ENCODE measurements at regions not wholly inside any gene's neighbourhood (a gene's known extent, or its start where the extent isn't known, plus 50 kb on each side); places are given as distances from the start of the nearest gene placed in this dataset.
A peak's percentile ranks its signal among the peaks of the same experiment; 100 is the strongest.

DNA sequence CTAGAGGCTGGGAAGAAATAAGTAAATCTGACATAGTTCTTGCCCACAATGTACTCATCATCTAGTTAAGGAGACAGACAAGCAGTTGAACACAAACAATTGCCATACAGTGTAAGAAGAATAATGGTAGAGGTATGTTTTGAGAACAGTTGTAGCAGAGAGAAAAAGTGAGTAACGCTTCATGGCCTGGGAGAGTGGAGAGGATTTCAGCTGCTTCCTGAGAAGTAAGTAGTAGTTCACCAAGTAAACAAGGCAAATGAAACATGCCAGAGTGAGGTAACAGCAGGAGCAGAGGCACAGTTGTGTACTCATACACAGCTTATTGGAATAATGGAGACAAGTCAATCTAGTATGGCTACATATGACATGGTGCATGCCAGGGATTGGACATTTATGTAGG is 53.6 kb upstream of the RAP2C start:
- 100% methylated on average over 1 of the region's 1 CpG for WGBS
- no peak for TF ChIP-seq POLR2A (IDR thresholded peaks at IDR 0.05)
- TF ChIP-seq, protein P1, sequence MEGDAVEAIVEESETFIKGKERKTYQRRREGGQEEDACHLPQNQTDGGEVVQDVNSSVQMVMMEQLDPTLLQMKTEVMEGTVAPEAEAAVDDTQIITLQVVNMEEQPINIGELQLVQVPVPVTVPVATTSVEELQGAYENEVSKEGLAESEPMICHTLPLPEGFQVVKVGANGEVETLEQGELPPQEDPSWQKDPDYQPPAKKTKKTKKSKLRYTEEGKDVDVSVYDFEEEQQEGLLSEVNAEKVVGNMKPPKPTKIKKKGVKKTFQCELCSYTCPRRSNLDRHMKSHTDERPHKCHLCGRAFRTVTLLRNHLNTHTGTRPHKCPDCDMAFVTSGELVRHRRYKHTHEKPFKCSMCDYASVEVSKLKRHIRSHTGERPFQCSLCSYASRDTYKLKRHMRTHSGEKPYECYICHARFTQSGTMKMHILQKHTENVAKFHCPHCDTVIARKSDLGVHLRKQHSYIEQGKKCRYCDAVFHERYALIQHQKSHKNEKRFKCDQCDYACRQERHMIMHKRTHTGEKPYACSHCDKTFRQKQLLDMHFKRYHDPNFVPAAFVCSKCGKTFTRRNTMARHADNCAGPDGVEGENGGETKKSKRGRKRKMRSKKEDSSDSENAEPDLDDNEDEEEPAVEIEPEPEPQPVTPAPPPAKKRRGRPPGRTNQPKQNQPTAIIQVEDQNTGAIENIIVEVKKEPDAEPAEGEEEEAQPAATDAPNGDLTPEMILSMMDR (IDR thresholded peaks at IDR 0.05): no peak
- TF ChIP-seq POLR2AphosphoS5 (IDR thresholded peaks at IDR 0.05): no peak
- no peaks in the 10 kb centered on the region for H3K36me3 ChIP-seq
- no peaks in the 10 kb centered on the region for H3K4me1 ChIP-seq (replicated peaks)
- H3K9me3 ChIP-seq: no peaks in the 10 kb centered on the region
- no peak overlapping the region for H3K4me3 ChIP-seq
- intact Hi-C loops (cut with DNase I): no loop called here
- no peak overlapping the region for H3K27ac ChIP-seq
- no peak for DNase-seq (ENCODE audit: low spot score)
- no peaks in the 10 kb centered on the region for H3K27me3 ChIP-seq (replicated peaks; ENCODE audit: insufficient read depth)

DNA sequence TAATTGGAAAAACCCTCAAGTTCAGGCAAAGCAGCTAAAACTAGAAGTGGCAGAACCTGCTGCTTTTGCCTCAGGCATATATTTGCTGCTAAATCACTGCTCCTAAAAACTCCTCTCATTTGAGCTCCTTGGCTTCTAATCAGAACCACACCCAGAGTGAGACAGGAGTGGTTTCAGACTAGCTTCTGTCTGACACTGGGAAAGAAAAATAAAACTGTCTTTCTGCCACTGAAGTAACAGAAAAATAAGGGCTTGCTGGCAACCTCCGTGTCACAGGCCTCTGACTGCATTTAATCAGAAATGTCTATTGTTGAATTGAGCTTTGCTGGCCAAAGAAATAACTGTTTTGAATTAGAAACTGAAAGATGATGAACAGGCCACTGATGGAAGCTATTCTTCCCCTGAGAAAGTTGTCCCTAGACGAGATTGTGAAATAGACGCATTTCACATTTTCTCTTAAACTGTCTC is 52.1 kb upstream of the RAP2C start:
- intact Hi-C loops (cut with DNase I): no loop called here
- Histone ChIP-seq H3K4me3 (no peak overlapping the region), H3K4me1 (replicated peaks) (no peaks in the 10 kb centered on the region), H3K36me3 (no peaks in the 10 kb centered on the region), H3K9me3 (no peaks in the 10 kb centered on the region), H3K27ac (no peak overlapping the region), H3K27me3 (replicated peaks; ENCODE audit: insufficient read depth) (no peaks in the 10 kb centered on the region)
- WGBS: 36% methylated on average over 3 of the region's 3 CpGs
- peak; percentile 4 for DNase-seq (ENCODE audit: low spot score)
- TF ChIP-seq POLR2AphosphoS5 (IDR thresholded peaks at IDR 0.05) (no peak), POLR2A (IDR thresholded peaks at IDR 0.05) (no peak)
- TF ChIP-seq, protein P1 (IDR thresholded peaks at IDR 0.05): no peak

- 21% methylated on average over 3 of the region's 3 CpGs for WGBS
- H3K27ac ChIP-seq: no peak overlapping the region
- intact Hi-C loops (cut with DNase I): no loop called here
- no peak for DNase-seq (ENCODE audit: low spot score)
- H3K36me3 ChIP-seq: no peaks in the 10 kb centered on the region
- no peaks in the 10 kb centered on the region for H3K27me3 ChIP-seq (replicated peaks; ENCODE audit: insufficient read depth)
- no peak overlapping the region for H3K4me3 ChIP-seq
- H3K4me1 ChIP-seq (replicated peaks): no peaks in the 10 kb centered on the region
- no peak for TF ChIP-seq POLR2A (IDR thresholded peaks at IDR 0.05)
- TF ChIP-seq, protein P1 (IDR thresholded peaks at IDR 0.05): no peak
- no peak for TF ChIP-seq POLR2AphosphoS5 (IDR thresholded peaks at IDR 0.05)
- H3K9me3 ChIP-seq: no peaks in the 10 kb centered on the region
These were observed 51.5 kb upstream of the RAP2C start for GRCh38 chrX:132270699-132271098.

- intact Hi-C loops (cut with DNase I): no loop called here
- Histone ChIP-seq H3K36me3 (no peaks in the 10 kb centered on the region), H3K4me3 (no peak overlapping the region), H3K27me3 (replicated peaks; ENCODE audit: insufficient read depth) (no peaks in the 10 kb centered on the region), H3K27ac (no peak overlapping the region), H3K4me1 (replicated peaks) (no peaks in the 10 kb centered on the region), H3K9me3 (no peaks in the 10 kb centered on the region)
- TF ChIP-seq, protein P1 (IDR thresholded peaks at IDR 0.05): no peak
- TF ChIP-seq POLR2AphosphoS5 (IDR thresholded peaks at IDR 0.05) (no peak), POLR2A (IDR thresholded peaks at IDR 0.05) (no peak)
- DNase-seq (ENCODE audit: low spot score): no peak
- 74% methylated on average over 2 of the region's 2 CpGs for WGBS
These were observed 50.8 kb upstream of the RAP2C start for GRCh38 chrX:132270021-132270420.
